GM12892 (cell line): ENCODE measurements at regions not wholly inside any gene's neighbourhood (a gene's known extent, or its start where the extent isn't known, plus 50 kb on each side); places are given as distances from the start of the nearest gene placed in this dataset.

Source experiments
- DNase-seq: peaks from one replicate; pipeline ENCODE4 v3.0.0; 2011; ENCODE audit not compliant: insufficient read length
- FAIRE-seq: peaks from 2 replicates; lab custom pipeline; 2011; peaks lifted over from hg19 to GRCh38; lab: Jason Lieb, UNC
- POLR2A ChIP-seq: IDR thresholded peaks from 2 replicates; pipeline ENCODE4 v1.6.1; 2011; ENCODE audit warnings: low read depth, low read length, control low read depth
- POLR2AphosphoS5 ChIP-seq: IDR thresholded peaks from 2 replicates; pipeline ENCODE4 v1.6.1; 2011; ENCODE audit warnings: low read depth, low read length, control low read depth
- TAF1 ChIP-seq: IDR thresholded peaks from 2 replicates; pipeline ENCODE4 v1.6.1; 2011; ENCODE audit warnings: low read depth, mild to moderate bottlenecking, control low read depth, low read length, borderline replicate concordance

DNA sequence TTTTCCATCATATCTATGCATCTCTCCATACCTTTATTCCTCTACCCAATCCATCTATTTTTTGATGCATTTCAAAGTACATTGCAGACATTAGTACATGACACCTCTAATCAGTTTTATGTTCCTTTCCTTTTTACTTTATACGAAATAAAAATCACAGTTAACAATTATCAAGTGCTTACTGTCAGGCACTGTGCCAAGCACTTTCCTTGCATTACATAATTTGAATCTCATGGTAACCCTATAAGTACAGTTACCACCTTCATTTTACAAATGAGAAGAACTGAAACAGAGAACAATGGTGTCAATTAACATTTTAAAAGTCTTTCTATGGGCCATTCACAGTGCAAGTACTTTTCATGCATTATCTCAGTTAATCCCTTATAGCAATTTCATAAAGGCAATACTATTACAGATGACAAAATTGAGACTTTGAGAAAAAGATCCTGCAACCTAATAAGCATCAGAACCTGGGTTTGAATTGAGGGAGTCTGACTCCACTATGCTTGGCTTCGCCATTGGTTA, 544.4 kb upstream of the TNP1 start:
- FAIRE-seq = no peak
- DNase-seq = no peak
- TF ChIP-seq POLR2A (no peak), POLR2AphosphoS5 (no peak), TAF1 (no peak)

DNA sequence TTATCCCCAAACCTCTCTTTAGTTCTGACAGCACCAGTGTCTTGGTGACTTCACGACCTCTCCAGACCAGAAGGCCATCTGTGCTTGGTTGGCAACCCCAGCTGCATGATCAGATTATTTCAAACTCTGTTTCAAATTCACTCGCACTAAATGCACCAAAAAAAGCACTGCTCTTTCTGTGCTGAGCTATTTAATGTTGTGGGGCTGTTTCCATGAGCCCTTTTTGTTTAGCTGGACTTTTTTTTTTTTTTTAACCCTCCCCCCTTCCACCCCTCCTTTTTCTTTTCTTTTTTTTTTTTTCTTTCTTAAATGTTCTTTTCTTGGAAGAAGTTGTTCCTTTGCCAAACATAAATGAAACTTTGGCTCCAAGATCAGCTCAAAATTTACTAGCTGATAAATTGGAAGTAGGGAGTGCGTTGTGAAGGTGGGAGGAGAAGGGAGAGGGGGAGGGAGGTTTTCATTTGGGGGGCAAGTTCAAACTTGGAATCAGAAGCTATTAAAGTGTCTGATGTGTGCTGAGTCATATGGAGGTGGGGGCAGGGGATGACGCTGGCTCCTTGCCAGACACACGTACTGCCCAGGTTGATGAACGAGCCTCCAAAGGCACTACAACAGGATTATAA, 543.0 kb upstream of the TNP1 start:
- DNase-seq (no peak), FAIRE-seq (no peak)
- TF ChIP-seq TAF1 (no peak), POLR2A (no peak), POLR2AphosphoS5 (no peak)

DNA sequence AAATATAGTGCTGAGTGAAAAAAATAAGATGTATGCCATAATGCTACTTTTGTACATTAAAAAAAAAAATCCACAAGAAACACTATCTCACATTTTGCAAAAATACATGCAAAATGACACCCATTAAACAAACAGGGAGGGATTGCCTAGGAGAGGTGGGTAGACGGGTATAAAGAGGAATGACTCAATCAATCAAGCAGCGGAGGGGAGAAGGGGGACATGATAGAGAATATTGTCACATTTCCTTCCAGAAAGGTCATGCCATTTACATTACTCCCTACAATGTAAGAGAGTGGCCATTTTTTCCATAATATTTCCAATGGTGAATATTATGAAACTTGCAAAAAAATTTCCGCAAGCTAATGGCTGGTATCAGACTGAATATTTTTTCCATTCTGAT, 542.3 kb upstream of the TNP1 start:
- no peak for FAIRE-seq
- TF ChIP-seq TAF1 (no peak), POLR2A (no peak), POLR2AphosphoS5 (no peak)
- no peak for DNase-seq

DNA sequence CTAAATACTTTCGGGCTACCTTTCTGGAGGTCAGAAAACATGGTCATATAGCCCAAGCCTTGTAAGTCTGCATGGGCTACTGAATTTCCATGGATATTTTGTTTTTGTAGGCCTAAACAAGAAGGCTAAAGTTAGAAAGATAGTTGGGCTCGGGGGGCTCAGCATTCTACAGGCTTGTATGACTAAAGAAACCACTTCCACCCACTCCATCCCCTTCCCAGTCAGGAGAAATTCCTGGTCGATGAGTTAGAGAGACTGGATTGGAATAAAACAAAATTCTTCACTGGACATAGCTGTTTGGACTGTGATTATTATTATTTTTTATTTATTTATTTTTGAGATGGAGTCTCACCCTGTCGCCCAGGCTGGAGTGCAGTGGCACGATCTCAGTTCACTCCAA, 539.4 kb upstream of the TNP1 start:
- TF ChIP-seq POLR2A (no peak), TAF1 (no peak), POLR2AphosphoS5 (no peak)
- no peak for FAIRE-seq
- DNase-seq = no peak

DNA sequence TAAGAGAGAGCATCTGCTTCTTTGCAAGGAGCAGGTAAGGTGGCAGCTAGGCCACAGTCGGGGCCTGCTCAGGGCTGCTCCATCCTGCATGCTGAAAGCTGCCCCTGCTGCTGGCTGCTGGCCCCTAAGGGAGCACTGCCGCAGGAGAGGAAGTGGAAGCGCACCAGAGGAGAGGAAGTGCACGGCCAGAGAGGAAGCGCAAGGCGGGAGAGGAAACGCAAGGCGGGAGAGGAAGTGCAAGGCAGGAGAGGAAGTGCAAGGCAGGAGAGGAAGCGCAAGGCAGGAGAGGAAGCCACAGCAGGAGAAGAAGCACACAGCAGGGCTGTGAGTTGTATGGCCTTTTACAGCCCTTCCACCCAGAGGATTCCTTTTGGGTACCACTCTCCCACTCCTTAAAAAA, 539.0 kb upstream of the TNP1 start:
- FAIRE-seq = no peak
- TF ChIP-seq POLR2AphosphoS5 (no peak), TAF1 (no peak), POLR2A (no peak)

DNA sequence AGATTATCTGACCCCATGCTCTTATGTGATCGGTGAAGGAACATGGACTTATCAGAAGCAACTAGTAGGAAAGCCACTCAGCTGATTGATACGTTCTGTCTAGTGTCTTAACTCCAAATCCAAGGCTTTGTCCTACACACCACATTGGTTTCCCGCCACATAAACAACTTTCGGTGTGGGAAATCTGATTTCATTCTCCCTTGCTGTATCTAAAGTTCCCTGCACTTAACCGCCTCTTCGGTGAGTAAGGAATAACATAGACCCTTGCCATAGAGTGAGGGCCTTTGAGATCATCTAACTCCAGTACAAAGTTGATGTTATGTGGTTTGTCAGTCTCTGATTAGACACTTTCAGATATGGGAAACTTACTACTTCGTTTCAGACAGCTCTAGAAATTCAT, 538.2 kb upstream of the TNP1 start:
- TF ChIP-seq TAF1 = no peak
- no peak for TF ChIP-seq POLR2AphosphoS5
- TF ChIP-seq POLR2A = no peak
- FAIRE-seq = no peak
- no peak for DNase-seq

More for the DNA sequence above, 539.0 kb upstream of the TNP1 start:
- DNase-seq = no peak

DNA sequence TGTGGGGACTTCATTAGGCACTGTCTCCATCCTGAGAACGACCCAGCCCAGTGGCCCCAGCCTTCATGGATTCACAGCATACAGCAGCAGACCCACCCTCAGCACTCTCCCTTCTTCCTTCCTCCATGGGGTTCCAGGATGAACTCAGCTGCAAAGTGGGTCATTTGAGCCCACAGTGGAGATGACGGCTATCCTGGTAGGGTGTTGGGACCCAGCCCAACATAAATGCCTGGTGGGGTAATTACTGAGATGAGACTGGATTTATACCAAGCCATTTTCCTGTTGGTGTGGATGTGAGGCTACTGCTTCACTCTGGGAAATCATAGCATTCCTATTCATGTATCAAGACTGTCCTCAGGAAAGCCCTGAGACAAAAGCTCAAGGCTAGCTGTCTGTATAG, 536.7 kb upstream of the TNP1 start:
- TF ChIP-seq TAF1 = no peak
- no peak for TF ChIP-seq POLR2A
- TF ChIP-seq POLR2AphosphoS5 = no peak
- FAIRE-seq (no peak), DNase-seq (no peak)

DNA sequence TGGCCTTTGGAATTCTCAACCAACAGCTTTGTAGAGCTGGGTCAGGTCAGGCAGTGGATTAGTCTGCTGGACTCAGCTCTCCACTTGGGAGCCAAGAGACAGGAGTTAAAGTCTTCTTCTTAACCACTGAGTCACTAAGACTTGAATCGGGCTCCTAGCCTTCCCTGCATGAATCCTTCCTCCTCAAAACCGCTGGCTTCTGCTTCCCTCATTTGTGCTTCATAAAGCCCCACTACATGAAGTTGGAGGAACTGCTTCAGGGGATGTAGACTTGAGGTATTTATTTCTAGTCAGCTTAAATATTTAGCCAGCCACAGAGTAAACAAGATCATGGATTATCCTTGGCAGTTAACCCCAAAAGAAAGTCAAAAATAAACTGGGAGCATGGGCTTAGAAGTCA, 536.3 kb upstream of the TNP1 start:
- no peak for TF ChIP-seq POLR2A
- no peak for TF ChIP-seq POLR2AphosphoS5
- TF ChIP-seq TAF1 = no peak
- DNase-seq = no peak
- FAIRE-seq = no peak

DNA sequence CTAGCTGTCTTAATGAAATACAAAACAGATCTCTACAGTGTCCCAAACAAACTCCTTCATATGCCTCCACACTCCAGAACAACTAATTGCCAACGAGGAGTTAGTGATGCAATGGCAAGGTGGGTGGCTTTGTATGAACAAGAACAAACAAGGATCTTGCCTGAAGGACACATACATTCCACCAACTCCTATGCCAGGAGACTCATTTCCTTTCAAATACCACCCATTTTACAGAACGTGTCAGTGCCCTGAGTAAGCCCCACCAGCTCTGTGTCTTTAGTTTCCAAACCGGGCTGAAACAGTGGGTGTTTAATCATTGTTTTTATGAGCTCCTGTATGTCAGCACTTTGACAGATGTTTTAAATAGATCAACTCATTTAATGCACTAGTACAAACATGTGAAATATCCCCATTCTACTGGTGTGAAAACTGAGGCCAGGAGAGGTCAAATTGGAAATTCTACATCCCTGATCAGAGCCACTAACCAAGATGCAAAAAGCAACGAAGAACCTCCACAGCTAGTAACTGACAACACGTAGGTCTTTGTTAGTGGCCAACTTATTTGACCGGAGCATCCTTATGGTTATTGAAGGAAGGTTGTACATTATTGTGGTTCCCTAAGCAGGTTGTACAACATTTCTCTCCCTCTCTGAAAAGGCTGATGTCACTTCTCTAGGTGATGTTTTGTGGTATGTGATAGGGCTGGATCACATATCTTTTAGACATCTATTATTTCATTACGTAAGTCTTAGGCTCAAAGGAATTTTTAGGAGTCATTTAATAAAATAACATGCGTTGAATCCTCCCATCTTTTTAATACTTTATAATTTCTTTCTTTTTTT, 534.9 kb upstream of the TNP1 start:
- FAIRE-seq = no peak

DNA sequence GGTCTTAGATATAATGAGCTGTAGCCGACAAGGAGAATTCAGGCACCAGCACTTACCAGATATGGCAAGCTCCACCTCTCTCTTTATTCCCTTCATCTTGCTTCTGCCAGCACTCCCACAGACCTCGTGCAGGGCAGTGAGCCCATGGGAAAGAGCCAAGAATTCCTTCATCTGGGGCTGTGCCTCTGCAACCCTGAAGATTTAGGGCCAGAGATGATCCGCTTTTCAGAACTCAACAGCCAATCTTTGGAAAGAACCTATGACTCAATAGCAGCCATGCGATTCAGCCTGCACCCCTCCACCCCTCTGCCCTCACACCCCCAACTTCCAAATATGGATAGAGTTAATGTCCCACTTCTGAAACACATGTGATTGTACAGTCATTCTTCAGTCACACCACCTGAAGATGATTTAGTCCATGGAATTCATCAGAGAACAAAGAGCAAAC, 533.7 kb upstream of the TNP1 start:
- DNase-seq (no peak), FAIRE-seq (no peak)
- TF ChIP-seq POLR2AphosphoS5 = no peak
- TF ChIP-seq POLR2A = no peak
- no peak for TF ChIP-seq TAF1

More for the DNA sequence above, 534.9 kb upstream of the TNP1 start:
- TF ChIP-seq POLR2A (no peak), POLR2AphosphoS5 (no peak), TAF1 (no peak)
- DNase-seq = no peak

DNA sequence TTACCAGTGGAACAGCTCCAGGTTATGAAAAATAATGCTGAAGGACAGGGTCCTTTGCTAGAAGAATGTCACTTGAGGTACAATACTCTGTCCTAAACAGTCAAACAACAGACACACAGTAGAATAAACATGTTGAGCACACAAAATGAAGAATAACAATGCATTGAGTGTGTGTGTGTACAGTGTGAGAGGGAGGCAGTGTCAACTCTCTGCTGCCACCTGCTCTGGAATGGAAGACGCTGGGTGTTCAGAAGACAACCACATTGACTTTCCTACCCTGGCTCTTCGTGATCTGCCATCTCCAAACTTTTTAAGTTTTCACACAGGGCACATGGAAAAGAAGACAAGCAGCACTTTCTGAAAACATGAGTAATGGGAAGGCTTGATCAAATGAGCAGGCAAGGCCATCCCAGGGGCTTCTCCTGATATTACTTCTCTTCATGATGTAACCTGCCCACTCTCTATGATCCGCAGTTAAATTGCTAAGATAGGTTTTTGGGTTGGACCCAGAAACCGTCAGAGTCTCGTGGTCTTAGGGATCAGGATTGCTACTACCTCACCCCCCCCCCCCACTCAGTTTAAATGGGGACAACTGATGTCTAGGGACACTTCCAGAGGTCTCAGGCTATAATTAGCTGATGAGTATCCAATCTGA, 533.2 kb upstream of the TNP1 start:
- DNase-seq = no peak
- no peak for FAIRE-seq
- no peak for TF ChIP-seq POLR2A
- no peak for TF ChIP-seq TAF1
- no peak for TF ChIP-seq POLR2AphosphoS5
